ENCODE measurements at regions not wholly inside any gene's neighbourhood (a gene's known extent, or its start where the extent isn't known, plus 50 kb on each side); places are given as distances from the start of the nearest gene placed in this dataset.

- TF ChIP-seq CTCF (conservative IDR thresholded peaks at IDR 0.05), result no peak
- no peak for TF ChIP-seq EZH2 (IDR thresholded peaks at IDR 0.05; ENCODE audit: low read depth)
These were observed 180.2 kb upstream of the PZP start for GRCh38 chr12:9388379-9388778.
